ENCODE measurements at regions not wholly inside any gene's neighbourhood (a gene's known extent, or its start where the extent isn't known, plus 50 kb on each side); places are given as distances from the start of the nearest gene placed in this dataset.

GRCh38 chr7:19851504-19851903 is 78.1 kb upstream of the TMEM196 start (continued):
- no peak for TF ChIP-seq HDAC2 (IDR thresholded peaks at IDR 0.05; ENCODE audit: borderline replicate concordance in 1 of 2, low read depth in 2 of 2, low read length in 2 of 2)
- TF ChIP-seq SIRT6 (IDR thresholded peaks at IDR 0.05; ENCODE audit: low read length): no peak
- no peak for TF ChIP-seq POLR2AphosphoS5 (IDR thresholded peaks at IDR 0.05; ENCODE audit: low read depth, low read length)

Measured in H1 (cell line).